OCI-LY1 (cell line): ENCODE measurements at regions not wholly inside any gene's neighbourhood (a gene's known extent, or its start where the extent isn't known, plus 50 kb on each side); places are given as distances from the start of the nearest gene placed in this dataset.

ENCODE experiments used
- H2AFZ ChIP-seq: fragments of 200-600 bp; sonication (generic), shearing (Covaris generic); 2 replicates; pipeline ENCODE4 v1.6.0; 2014; ENCODE audit warnings: antibody characterized with exemption, mild to moderate bottlenecking, low read length
- H3F3A ChIP-seq: fragments of 200-600 bp; sonication (generic), shearing (Covaris generic); 2 replicates; pipeline ENCODE4 v1.6.0; 2014; ENCODE audit warnings: mild to moderate bottlenecking, antibody characterized with exemption, low read length, moderate library complexity; ENCODE audit not compliant: insufficient read depth
- H3K27ac ChIP-seq: fragments of 200-600 bp; sonication (generic); 2 replicates; pipeline ENCODE4 v1.5.1; 2014; ENCODE audit warnings: low read length, mixed run types, mild to moderate bottlenecking, low read depth; ENCODE audit not compliant: poor library complexity, severe bottlenecking
- H3K27me3 ChIP-seq: fragments of 200-600 bp; sonication (generic); 2 replicates; pipeline ENCODE4 v1.6.0; 2014; ENCODE audit warnings: antibody characterized with exemption, mild to moderate bottlenecking, low read length, moderate library complexity; ENCODE audit not compliant: insufficient read depth
- H3K36me3 ChIP-seq: fragments of 200-600 bp; sonication (generic); 2 replicates; pipeline ENCODE4 v1.6.1; 2014; ENCODE audit warnings: mild to moderate bottlenecking, antibody characterized with exemption, low read length, moderate library complexity, mixed read lengths; ENCODE audit not compliant: insufficient read depth
- H3K4me1 ChIP-seq: fragments of 200-600 bp; sonication (generic); 2 replicates; pipeline ENCODE4 v1.5.1; 2014; ENCODE audit warnings: mild to moderate bottlenecking, low read length, moderate library complexity; ENCODE audit not compliant: insufficient read depth, severe bottlenecking
- H3K4me2 ChIP-seq: fragments of 200-600 bp; sonication (generic), shearing (Covaris generic); 2 replicates; pipeline ENCODE4 v1.6.1; 2014; ENCODE audit warnings: low read length
- H3K4me3 ChIP-seq: fragments of 200-600 bp; sonication (generic); 2 replicates; pipeline ENCODE4 v1.5.1; 2014; ENCODE audit warnings: low read length, low read depth, mild to moderate bottlenecking, mixed read lengths; ENCODE audit not compliant: poor library complexity, severe bottlenecking
- H3K79me2 ChIP-seq: fragments of 200-600 bp; shearing (Covaris generic); 2 replicates; pipeline ENCODE4 v1.6.1; 2016; ENCODE audit warnings: mixed run types, low read length, mixed read lengths; ENCODE audit not compliant: insufficient read depth
- H3K9ac ChIP-seq: fragments of 200-600 bp; sonication (generic), shearing (Covaris generic); 2 replicates; pipeline ENCODE4 v1.6.1; 2014; ENCODE audit warnings: mild to moderate bottlenecking, low read length, mixed read lengths
- H3K9me2 ChIP-seq: fragments of 200-600 bp; sonication (generic), shearing (Covaris generic); 2 replicates; pipeline ENCODE4 v1.6.1; 2014; ENCODE audit warnings: low read depth, mild to moderate bottlenecking, low read length, mixed read lengths
- H3K9me3 ChIP-seq: fragments of 200-600 bp; shearing (Covaris generic); 2 replicates; pipeline ENCODE4 v1.6.1; 2014; ENCODE audit warnings: low read length, mixed read lengths
- H4K20me1 ChIP-seq: fragments of 200-600 bp; sonication (generic), shearing (Covaris generic); 2 replicates; pipeline ENCODE4 v1.6.0; 2016; ENCODE audit warnings: mild to moderate bottlenecking, low read length; ENCODE audit not compliant: insufficient read depth
- EZH2 ChIP-seq: fragments of 200-600 bp; sonication (generic), shearing (Covaris generic); IDR thresholded peaks from 2 replicates; pipeline ENCODE4 v1.8.0; 2017; ENCODE audit warnings: borderline replicate concordance, mixed run types, mild to moderate bottlenecking, antibody characterized with exemption, low read length, moderate library complexity, mixed read lengths
- TF ChIP-seq, protein P1 (sequence below): fragments of 200-600 bp; sonication (generic), shearing (Covaris generic); IDR thresholded peaks from 2 replicates; pipeline ENCODE4 v1.5.1; 2017; ENCODE audit warnings: mild to moderate bottlenecking, antibody characterized with exemption, low read length, moderate library complexity, mixed read lengths

DNA sequence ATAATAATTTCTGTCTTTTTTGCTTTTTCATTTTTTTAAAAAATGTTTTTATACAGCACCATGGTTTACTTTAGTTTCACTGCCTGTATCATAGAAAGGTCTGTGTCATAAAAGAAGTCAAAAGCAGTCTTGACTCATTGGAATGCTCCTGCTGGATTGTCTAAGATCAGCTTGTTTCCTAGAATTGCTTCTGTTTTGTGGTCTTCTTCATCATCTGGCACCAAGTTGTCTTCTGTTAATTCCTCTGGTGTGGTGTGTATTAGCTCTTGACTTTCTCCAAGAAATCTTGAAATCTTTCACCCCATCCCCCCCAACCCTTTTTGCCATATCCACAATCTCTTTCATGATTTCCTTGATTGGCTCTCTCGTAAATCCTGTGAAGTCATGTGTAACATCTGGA, 250.3 kb upstream of the CXCL12 start:
- H3K4me2 ChIP-seq, result no peak overlapping the region
- no peaks in the 10 kb centered on the region for H3K4me1 ChIP-seq
- H3K9ac ChIP-seq, result no peak overlapping the region
- no peaks in the 10 kb centered on the region for H3K36me3 ChIP-seq
- no peak overlapping the region for H2AFZ ChIP-seq
- no peaks in the 10 kb centered on the region for H3K9me2 ChIP-seq
- no peaks in the 10 kb centered on the region for H4K20me1 ChIP-seq
- no peak overlapping the region for H3K27ac ChIP-seq
- no peaks in the 10 kb centered on the region for H3K27me3 ChIP-seq
- TF ChIP-seq EZH2, result no peak
- TF ChIP-seq, protein P1, sequence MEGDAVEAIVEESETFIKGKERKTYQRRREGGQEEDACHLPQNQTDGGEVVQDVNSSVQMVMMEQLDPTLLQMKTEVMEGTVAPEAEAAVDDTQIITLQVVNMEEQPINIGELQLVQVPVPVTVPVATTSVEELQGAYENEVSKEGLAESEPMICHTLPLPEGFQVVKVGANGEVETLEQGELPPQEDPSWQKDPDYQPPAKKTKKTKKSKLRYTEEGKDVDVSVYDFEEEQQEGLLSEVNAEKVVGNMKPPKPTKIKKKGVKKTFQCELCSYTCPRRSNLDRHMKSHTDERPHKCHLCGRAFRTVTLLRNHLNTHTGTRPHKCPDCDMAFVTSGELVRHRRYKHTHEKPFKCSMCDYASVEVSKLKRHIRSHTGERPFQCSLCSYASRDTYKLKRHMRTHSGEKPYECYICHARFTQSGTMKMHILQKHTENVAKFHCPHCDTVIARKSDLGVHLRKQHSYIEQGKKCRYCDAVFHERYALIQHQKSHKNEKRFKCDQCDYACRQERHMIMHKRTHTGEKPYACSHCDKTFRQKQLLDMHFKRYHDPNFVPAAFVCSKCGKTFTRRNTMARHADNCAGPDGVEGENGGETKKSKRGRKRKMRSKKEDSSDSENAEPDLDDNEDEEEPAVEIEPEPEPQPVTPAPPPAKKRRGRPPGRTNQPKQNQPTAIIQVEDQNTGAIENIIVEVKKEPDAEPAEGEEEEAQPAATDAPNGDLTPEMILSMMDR, result no peak
- H3F3A ChIP-seq, result no peaks in the 10 kb centered on the region
- H3K9me3 ChIP-seq, result no peaks in the 10 kb centered on the region
- no peak overlapping the region for H3K4me3 ChIP-seq
- no peaks in the 10 kb centered on the region for H3K79me2 ChIP-seq

DNA sequence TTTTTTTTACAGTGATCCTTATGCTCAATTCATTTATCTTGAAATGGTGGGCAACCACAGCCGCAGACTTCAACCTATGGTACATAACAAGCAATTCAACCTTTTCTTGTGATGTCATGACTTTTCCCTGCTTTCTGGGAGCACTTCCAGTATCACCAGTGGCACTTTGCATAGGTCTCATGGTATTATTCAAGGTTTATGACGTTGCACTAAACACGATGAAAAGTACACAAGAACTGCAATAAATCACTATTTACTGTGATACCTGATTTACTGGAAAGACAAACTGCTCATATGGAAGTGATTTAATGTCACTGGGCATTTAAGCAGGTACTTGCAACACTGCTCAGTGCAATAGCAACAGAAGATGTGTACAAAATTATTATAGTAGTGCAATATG, 251.7 kb upstream of the CXCL12 start:
- Histone ChIP-seq H3K4me3 (no peak overlapping the region), H3K9ac (no peak overlapping the region), H3K36me3 (no peaks in the 10 kb centered on the region), H3K4me1 (no peaks in the 10 kb centered on the region), H3K79me2 (no peaks in the 10 kb centered on the region), H3K27ac (no peak overlapping the region), H2AFZ (no peak overlapping the region), H3K9me2 (no peaks in the 10 kb centered on the region), H3K4me2 (no peak overlapping the region), H4K20me1 (no peaks in the 10 kb centered on the region), H3K9me3 (no peaks in the 10 kb centered on the region), H3K27me3 (no peaks in the 10 kb centered on the region), H3F3A (no peaks in the 10 kb centered on the region)
- TF ChIP-seq, protein P1, result no peak
- TF ChIP-seq EZH2, result no peak

DNA sequence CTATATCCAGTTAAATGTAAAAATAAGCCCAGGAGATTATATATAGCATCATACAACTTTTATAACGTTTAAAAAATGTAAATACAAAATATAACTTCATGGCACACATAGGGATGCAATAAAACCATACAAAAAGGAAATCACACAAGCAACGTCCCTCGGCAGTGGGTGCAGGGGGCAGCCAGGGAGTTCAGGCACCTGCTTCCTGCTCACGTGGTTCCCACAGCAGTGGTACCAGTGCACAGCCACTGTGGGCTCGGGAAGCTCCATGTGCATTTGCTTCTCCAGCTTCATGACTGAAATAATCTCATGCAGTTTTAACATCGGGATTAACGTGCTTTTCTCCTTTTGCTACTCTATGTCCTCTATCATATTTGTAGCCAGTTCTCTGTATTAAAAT, 255.5 kb upstream of the CXCL12 start:
- H3K9ac ChIP-seq, result no peak overlapping the region
- no peaks in the 10 kb centered on the region for H3K4me1 ChIP-seq
- no peaks in the 10 kb centered on the region for H3F3A ChIP-seq
- H3K4me2 ChIP-seq, result no peak overlapping the region
- no peaks in the 10 kb centered on the region; the same call in 1 of the 2 replicates for H3K9me2 ChIP-seq
- no peaks in the 10 kb centered on the region for H3K36me3 ChIP-seq
- no peaks in the 10 kb centered on the region for H3K27me3 ChIP-seq
- H2AFZ ChIP-seq, result no peak overlapping the region
- H4K20me1 ChIP-seq, result no peaks in the 10 kb centered on the region
- H3K9me3 ChIP-seq, result no peaks in the 10 kb centered on the region
- H3K27ac ChIP-seq, result no peak overlapping the region
- TF ChIP-seq, protein P1, result no peak
- no peak for TF ChIP-seq EZH2
- no peaks in the 10 kb centered on the region for H3K79me2 ChIP-seq
- H3K4me3 ChIP-seq, result no peak overlapping the region
